GM12878 (cell line): ENCODE measurements at regions not wholly inside any gene's neighbourhood (a gene's known extent, or its start where the extent isn't known, plus 50 kb on each side); places are given as distances from the start of the nearest gene placed in this dataset.

Experiments used
- CBFB ChIP-seq: IDR thresholded peaks from 2 replicates; pipeline ENCODE4 v1.6.1; 2016; ENCODE audit warnings: antibody characterized with exemption, low read depth
- CEBPZ ChIP-seq: fragments of 150-350 bp; IDR thresholded peaks from 2 replicates; pipeline ENCODE4 v1.6.1; 2016; ENCODE audit warnings: low read depth, low read length
- CHD2 ChIP-seq: IDR thresholded peaks from 2 replicates; pipeline ENCODE4 v1.6.1; 2011; ENCODE audit warnings: low read depth, low read length, improper control_type of control experiment, borderline replicate concordance
- CTCF ChIP-seq, 3 experiments: IDR thresholded peaks in 2 of 3; conservative IDR thresholded peaks in 1 of 3; 2 replicates each; pipeline ENCODE4 v1.5.1; 2011; ENCODE audit warnings: low read depth in 3 of 3, low read length in 3 of 3, mild to moderate bottlenecking in 3 of 3, control low read depth in 2 of 3, moderate library complexity in 2 of 3, inconsistent platforms in 1 of 3, mixed read lengths in 1 of 3; ENCODE audit not compliant: control insufficient read depth in 2 of 3, insufficient read depth in 1 of 3; ENCODE audit errors: extremely low read depth in 1 of 3
- EP300 ChIP-seq, 2 experiments: fragments of 150-350 bp in 1 of 2; IDR thresholded peaks; 2 replicates each; pipeline ENCODE4 v1.6.1; 2011 to 2012; ENCODE audit warnings: low read depth in 2 of 2, low read length in 2 of 2, borderline replicate concordance in 1 of 2, improper control_type of control experiment in 1 of 2, inconsistent platforms in 1 of 2; ENCODE audit not compliant: control insufficient read depth in 1 of 2
- EZH2 ChIP-seq: IDR thresholded peaks from 2 replicates; pipeline ENCODE4 v1.6.1; 2012; ENCODE audit warnings: low read depth, mild to moderate bottlenecking, control low read depth, inconsistent platforms, low read length, borderline replicate concordance; ENCODE audit not compliant: control insufficient read depth
- MXI1 ChIP-seq: fragments of 150-350 bp; IDR thresholded peaks from 2 replicates; pipeline ENCODE4 v1.6.1; 2011; ENCODE audit warnings: low read depth, mild to moderate bottlenecking, inconsistent platforms, low read length, improper control_type of control experiment
- NR2C1 ChIP-seq: fragments of 450-650 bp; IDR thresholded peaks from 2 replicates; pipeline ENCODE4 v1.6.1; 2017; ENCODE audit warnings: antibody characterized with exemption, mild to moderate bottlenecking, moderate library complexity
- POLR2A ChIP-seq: IDR thresholded peaks from 2 replicates; pipeline ENCODE4 v1.6.1; 2011; ENCODE audit warnings: low read depth, mild to moderate bottlenecking, low read length
- ZBTB33 ChIP-seq: fragments of 450-650 bp; IDR thresholded peaks from 2 replicates; pipeline ENCODE4 v1.6.1; 2017; ENCODE audit warnings: mild to moderate bottlenecking
- ZNF24 ChIP-seq: fragments of 450-650 bp; IDR thresholded peaks from 2 replicates; pipeline ENCODE4 v1.6.1; 2017; ENCODE audit warnings: antibody characterized with exemption, mild to moderate bottlenecking

- no peak for TF ChIP-seq NR2C1
- TF ChIP-seq CBFB, result no peak
- TF ChIP-seq POLR2A, result no peak
- no peak for TF ChIP-seq CTCF (IDR thresholded peaks at IDR 0.05 in 2 of 3, conservative IDR thresholded peaks at IDR 0.05 in 1 of 3; ENCODE audit: control insufficient read depth in 2 of 3, extremely low read depth in 1 of 3, insufficient read depth in 1 of 3, low read depth in 3 of 3, low read length in 3 of 3)
- no peak for TF ChIP-seq ZBTB33
- no peak for TF ChIP-seq ZNF24
- TF ChIP-seq CEBPZ, result no peak
- no peak for TF ChIP-seq EP300 (IDR thresholded peaks at IDR 0.05; ENCODE audit: borderline replicate concordance in 1 of 2, control insufficient read depth in 1 of 2, low read depth in 2 of 2, low read length in 2 of 2)
- no peak for TF ChIP-seq EZH2
- TF ChIP-seq CHD2, result no peak
- no peak for TF ChIP-seq MXI1
Measured at GRCh38 chr14:28407996-28408395, 358.6 kb upstream of the FOXG1 start.
